HG03045 (cell line): ENCODE measurements at regions not wholly inside any gene's neighbourhood (a gene's known extent, or its start where the extent isn't known, plus 50 kb on each side); places are given as distances from the start of the nearest gene placed in this dataset.

ENCODE experiments used
- ATAC-seq: cut with Tn5 transposase; IDR thresholded peaks from one replicate; pipeline ENCODE4 v1.9.1; 2021; ENCODE audit warnings: mild to moderate bottlenecking, moderate library complexity; ENCODE audit not compliant: unreplicated experiment

DNA sequence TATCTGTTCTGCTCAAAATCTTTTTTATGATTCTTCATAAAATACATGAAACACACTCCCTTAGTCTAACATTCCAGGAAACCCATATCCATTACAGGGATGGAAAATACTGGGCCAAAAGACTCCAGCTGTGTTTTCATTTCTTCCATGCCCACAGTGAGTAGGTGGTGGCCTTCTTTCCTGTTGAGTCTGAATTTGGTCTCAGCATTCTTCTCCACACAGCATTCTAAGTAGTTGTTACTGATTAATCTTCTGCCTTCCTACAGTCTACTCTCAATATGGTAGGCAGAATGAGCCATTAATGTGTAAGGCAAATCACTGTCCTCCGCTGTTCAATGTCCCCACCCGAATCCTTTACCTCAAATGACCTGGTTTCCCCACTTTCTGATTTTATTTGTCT, 370.6 kb upstream of the RPS6KA3 start:
- no peak for ATAC-seq

DNA sequence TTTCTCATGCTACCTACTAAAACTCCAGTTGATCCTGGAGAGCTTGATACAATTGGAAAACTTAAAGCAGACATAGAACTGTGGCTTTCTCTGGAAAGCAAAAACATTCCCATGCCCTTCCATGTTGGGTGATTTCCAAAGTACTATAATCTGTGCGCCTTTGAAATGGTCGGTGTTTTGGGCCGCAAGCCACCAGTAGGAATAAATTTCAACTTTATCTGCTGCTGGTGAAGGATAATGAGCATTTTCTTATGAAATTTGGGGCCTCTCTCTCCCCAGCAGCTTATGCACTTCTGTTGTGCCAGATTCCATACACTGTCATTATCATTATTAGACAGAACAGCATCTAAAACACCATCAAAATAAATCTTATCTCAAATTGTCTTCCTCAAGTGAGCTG, 366.7 kb upstream of the RPS6KA3 start:
- ATAC-seq = no peak

DNA sequence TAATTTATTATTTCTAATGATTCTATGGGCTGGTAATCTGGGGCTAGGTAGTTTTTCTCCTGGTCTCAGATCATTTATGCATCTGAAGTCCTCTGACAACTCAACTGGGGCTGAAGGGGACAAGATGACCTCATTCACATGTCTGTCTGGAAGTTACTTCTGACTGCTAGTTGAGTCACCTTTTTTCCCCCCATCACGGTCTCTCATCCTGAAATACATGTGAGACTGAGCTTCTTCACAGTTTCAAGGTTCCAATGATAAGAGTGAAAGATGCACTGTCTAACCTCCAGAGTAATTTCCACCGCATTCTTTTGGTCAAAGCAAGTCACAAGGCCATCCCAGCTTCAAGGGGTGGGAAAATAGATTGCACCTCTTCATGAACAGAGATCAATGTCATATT, 356.7 kb upstream of the RPS6KA3 start:
- ATAC-seq = no peak

- no peak for ATAC-seq
Measured at GRCh38 chrX:20620306-20620705, 353.6 kb upstream of the RPS6KA3 start.

DNA sequence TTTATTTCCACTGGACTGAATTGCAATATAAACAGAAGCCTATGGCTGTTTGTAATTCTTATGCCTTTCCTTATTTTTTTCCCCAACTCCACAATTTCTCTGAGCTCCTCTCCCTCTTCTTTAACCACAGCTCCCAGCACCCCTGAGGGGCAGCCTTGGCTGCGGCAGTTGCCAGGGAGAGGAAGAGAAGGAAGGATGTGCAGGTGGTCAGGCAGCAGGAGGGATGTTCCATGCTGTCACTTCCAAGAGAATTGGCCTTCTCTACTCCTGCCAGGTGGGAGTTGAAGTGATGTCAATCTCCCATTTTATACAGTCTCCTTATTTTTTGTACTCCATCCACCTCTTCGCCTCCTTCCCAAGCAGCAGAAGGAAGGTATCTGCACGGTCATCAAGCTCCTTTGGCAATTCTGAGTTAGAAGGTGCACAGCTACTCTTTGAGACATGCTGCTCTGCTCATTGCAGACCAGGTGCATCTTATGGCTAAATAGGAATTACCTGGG, 343.3 kb upstream of the RPS6KA3 start:
- no peak for ATAC-seq

DNA sequence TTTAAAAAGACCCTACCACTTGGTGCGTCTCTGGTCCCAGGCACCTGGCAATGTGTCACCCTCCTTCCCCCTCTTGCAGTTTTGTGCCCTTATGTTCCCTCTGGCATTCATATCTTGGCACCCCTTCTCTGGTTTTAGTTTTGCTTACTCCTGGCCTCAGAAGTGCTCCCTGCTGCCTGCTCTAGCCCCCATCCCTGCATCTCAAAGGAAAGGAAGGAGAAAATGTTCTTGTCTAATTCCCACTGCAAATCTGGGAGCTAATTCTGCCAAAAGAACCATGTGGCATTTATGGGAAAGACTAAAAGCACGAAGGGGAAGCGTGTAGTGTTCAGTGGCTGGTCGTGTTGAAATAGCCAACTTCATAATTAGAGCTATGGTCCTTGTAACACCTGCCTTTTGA, 340.1 kb upstream of the RPS6KA3 start:
- ATAC-seq = no peak

- ATAC-seq = no peak
Measured at GRCh38 chrX:20596856-20597255, 330.1 kb upstream of the RPS6KA3 start.

DNA sequence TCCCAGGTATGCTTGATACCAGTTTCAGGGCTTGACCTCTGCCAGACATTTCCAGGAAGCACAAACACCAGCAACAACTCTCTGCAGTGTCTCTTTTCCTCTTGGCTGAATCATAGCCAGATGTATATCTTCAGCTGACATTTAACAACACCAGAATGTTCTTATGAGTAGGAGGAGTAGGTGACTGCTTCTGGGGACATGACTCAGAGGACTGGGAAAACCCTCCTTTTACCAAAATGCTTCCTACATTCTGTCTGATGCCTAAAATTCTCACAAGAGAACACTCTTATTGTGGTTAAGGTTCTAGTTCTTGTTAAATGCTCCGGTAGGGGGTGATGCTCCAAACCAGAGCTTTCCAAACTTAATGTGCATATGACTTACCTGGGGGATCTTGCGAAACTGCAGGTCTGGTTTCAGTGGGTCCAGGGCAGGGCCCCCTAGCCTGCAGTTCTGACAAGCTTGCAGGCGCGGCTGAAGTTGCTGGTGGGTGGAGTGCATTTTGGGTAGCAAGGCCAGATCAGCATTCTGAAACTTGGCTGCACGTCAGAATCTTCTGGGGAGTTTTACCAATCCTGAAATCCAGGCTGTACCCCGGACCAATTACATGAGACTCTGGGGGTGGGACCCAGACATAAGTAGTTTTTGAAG, 329.3 kb upstream of the RPS6KA3 start:
- ATAC-seq = peak; percentile 66

DNA sequence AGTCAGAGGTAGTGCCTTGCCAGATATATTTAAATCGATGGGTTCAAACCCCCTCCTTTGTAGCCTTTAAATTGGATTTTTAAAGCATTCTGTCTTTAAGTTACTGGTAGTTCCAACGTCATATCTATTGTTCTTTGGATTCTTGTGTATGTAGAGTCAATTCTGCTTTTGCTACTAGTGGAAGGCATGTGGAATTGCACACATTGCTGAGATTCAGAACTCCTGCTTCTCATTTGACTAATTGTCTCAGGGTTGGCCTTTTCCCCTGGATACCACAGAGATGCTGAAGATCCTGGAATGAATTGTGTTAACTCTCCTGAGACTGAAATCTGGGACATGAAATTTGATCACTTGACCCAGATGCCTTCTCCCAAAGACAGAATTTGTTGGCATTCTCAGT, 328.3 kb upstream of the RPS6KA3 start:
- ATAC-seq = no peak

DNA sequence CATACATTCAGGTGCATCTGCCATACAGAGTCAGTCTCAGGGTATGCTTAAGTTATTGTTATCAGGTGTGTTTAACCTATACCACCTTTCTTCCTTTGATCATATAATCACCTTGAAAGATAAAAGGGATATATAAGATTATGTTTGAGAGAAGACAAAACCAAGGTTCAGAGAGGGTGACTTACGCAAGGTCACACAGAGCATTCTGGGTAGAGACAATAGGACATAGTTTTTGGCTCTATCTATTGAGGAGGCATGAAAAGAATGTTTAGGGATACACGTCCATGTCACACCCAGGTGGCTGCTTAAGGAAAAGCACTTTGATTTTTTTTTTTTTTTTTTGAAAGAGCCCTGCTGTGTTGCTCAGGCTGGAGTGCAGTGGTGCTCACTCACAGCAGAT, 327.1 kb upstream of the RPS6KA3 start:
- ATAC-seq = no peak

DNA sequence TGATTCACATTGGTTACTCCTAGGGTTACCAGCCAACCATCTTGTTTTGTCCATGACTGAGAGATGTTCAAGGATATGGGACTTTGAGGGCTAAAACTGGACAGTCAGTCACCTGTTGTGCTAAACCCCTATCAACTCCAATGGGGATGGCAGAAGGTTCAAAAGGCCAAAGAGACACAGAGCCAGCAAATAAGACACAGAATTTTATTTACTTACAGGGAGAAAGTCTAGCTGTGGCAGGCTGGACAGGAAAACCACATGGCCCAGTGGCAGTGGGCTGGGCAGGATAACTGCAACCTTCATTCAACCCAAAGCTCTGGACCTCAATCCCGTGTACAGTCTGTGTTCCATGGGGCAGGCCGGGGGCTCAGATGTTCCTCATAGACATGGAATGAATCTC, 326.7 kb upstream of the RPS6KA3 start:
- ATAC-seq = no peak

GRCh38 chrX:20591246-20591645, 324.5 kb upstream of the RPS6KA3 start:
- no peak for ATAC-seq

DNA sequence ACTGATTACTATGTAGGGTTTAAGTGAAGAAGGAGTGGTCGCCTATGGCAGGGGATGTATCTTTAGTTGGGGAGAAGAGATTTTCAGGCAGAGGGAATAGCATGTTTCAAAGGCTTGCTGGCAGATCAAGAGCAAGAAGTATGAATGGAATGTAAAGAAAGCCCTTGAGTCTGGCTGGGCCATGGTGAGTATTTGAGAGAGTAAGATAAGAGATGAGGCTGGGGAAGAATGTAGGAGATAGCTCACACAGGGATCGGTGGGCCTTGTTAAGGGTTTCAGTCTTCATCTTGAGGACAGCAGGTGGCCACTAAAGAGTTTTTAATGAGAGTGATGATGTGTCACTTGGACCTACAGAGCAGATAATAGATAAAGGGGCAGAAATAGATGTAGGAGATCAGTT, 319.1 kb upstream of the RPS6KA3 start:
- ATAC-seq = no peak

DNA sequence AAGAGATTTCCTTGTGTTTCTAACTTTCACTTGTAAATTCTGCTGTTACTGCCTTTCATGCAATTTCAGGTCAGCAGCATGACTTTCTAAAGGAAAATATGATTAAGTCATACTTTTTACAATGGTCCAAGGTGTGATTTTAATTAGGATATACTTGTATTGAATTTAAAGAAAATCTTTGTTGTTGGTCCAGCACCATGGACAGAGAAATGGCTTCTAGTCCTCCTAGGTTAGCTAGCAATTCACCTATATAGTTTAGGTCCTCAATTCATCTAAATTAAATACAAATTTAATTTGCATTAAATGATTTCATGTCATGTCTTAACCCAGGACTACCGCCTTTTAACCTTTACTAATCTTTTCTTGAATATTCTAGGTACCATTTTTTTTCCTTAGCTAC, 304.9 kb upstream of the RPS6KA3 start:
- ATAC-seq = no peak

DNA sequence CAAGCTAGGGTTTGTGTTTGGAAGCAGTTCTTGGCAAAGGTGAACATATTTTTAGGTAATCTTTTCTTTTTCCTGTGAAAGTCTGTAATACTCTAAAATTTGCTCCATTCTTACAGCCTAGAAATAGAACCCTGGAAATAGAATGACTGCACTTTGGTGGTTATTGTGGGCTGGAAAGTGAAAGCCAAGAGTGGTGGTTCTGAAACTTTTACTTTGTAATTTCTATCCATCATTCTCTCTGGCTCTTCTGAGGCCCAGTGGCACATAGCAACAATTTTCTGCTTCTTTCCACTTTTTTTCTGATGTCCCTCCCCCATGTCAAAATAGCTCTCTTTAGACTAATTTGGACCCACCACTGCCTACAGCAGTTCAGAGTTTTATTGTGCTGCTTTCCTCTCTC, 300.4 kb upstream of the RPS6KA3 start:
- no peak for ATAC-seq

GRCh38 chrX:20547611-20548051, 280.9 kb upstream of the RPS6KA3 start:
- ATAC-seq = no peak

DNA sequence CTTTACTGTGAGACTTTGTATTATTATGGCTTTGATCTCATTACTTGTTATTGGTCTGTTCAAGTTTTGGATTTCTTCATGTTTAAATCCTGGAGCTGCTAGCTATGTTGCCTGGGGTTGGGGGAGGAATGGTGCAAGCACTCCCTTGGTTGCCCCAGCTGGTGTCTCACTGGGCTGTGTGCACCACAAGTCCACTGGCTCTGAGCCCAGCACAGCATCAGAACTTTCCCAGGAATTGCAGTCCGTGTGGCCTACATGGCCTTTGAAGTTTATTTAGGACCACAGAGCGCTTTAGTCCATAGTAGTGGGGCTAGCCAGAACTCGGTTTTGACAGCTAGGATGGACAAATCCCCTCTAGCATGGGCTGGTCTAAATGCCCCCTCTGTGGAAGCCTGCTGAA, 278.8 kb upstream of the RPS6KA3 start:
- no peak for ATAC-seq

DNA sequence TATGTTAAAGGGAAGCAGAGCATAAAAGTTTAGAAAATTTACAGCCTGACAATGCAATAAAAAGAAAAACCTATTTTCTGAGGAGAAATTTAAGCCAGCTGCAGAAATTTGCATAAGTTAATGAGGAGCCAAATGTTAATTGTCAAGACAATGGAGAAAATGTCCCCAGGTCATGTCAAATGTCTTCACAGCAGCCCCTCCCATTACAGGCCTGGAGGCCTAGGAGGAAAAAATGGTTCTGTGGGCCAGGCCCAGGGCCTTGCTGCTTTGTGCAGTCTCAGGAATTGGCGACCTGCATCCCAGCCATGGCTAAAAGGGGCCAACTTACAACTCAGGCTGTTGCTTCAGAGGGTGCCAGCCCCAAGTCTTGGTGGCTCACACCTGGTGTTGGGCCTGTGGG, 275.4 kb upstream of the RPS6KA3 start:
- no peak for ATAC-seq

DNA sequence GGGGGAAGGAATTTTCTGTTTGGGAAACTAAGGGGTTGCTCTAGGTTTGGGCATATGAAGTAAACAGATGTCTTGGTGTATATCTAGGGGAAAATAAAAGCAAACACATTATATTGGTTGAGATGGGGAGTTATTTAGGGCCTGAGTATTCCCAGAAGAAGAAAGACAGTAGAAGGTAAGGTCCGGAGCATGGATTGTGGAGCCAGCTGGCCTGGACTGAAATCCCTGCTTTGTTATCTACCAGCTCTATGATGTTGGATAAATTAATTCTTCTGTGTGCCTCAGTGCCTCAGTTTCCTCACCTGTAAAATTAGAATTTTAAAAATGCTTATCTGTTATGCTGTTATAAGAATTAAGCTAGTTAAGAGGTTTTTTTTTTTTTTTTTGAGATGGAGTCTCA, 272.3 kb upstream of the RPS6KA3 start:
- no peak for ATAC-seq

GRCh38 chrX:20531667-20532066, 265.0 kb upstream of the RPS6KA3 start:
- no peak for ATAC-seq

- no peak for ATAC-seq
Measured at GRCh38 chrX:20530406-20530921, 263.8 kb upstream of the RPS6KA3 start.

- no peak for ATAC-seq
Measured at GRCh38 chrX:20529711-20530110, 263.0 kb upstream of the RPS6KA3 start.

DNA sequence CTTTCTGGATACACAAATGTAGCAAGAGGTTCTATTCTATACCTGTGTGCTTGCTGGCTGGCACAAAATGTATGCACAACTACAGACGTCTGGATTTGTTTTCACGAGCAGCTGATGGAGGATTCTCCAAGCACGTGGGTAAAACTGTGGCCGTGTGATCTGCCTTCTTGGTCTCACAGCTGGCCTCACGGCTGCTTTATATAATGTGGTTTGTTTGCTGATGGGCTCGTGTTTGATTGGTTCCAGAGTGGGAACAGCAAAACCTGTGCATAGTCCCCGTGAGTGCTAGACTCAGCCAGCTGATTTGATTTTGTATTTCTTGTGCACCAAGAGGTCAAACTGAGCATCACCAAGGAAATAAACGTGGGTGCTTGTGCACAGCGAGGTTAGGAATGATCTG, 262.6 kb upstream of the RPS6KA3 start:
- no peak for ATAC-seq
